HK-2 (cell line): ENCODE measurements at regions not wholly inside any gene's neighbourhood (a gene's known extent, or its start where the extent isn't known, plus 50 kb on each side); places are given as distances from the start of the nearest gene placed in this dataset.
"Not testable (repeated sequence)": the region's sequence is repeated elsewhere in the genome, so short reads cannot be mapped to it uniquely, and the experiment has no call there.

Experiments used
- DNase-seq: peaks from one replicate; pipeline ENCODE4 v3.0.0-alpha.2; 2018; ENCODE audit not compliant: unreplicated experiment

DNA sequence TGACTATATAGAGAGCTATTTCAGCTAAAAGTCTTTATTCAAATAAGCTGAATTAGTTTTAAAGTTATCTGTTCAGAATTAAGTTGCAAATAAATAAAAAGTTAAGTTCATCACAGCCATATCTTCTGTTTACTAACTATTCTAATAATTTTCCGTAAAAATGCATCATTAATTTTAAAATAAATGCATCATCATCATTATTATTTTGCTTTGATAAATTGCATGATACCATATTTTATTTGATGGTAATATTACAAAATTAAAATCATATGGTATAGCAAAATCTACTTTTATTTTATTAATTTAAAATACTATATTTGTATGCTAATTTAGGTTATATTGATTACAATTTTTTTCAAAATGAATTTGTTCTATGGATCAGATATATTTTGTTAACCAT is 357.3 kb upstream of the NDST4 start:
- DNase-seq = no peak

DNA sequence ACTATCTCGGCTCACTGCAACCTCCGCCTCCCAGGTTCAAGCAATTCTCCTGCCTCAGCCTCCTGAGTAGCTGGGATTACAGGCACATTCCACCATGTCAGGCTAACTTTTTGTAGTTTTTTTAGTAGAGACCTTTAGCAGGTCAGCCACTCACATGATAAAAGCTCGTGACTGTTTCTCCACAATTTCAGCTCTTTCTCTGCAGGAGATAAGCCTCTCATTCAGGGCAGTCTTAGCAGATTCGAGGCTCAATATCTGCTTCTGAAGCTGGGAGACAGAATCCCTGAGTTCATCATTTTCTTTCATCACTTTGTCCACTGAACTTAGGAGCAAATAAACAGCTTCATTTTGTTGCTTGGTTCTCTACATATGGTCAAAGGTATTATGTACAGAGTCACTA is 345.9 kb upstream of the NDST4 start:
- not testable (repeated sequence) for DNase-seq

DNA sequence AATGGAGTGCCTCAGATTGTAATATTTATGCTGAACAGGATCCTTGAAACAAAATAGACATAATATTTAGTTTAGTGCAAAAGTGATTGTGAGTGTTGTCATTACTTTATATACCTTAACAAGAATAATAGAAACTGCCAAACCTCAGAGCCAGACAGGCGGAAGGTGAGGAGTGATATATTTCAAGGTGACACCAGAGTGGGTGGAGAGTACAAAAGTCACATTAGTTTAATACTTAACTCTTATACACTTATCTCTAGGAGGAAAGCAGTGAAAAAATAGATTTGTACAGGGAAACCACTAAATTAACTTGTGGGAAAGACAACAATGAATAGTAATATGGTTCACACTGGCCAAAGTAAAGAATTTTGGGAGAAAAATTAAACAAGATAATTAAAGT is 342.8 kb upstream of the NDST4 start:
- DNase-seq = no peak

DNA sequence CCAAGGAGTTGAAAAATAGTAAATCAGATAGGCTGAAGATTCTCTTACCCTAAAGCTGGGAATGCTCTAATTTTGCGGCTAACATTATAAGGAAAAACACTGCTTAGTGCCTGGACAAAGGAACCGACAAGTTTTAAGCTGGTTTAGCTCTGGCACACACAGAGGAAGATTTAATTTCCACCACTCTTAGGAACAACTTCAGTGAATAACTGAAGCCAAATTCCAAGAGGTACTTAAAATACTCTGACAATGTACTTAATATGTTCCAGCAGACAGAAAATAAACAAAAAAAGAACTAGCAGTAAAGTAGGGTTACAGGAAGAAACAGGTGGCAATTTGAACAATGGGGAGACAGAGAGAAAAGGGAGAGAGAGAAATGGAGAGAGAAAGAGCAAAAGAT is 340.8 kb upstream of the NDST4 start:
- no peak for DNase-seq

DNA sequence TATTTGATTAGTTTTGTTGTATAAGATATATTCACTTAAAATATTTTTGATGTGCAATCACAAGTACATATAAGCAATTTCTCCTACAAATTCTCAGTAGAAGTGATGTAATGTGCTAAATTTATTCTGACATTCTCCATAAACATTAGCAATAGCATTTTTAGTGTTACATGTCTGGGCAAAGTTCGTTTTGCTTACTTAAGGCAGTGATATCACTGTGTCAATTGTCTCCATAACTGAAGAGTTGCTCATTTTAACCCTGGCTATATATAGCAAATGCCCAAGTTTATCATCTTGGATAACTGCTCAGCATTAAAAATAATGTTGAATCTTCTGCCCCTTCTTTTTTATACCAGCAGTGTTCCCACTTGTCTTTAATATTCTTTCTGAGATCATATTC is 340.0 kb upstream of the NDST4 start:
- DNase-seq = no peak

DNA sequence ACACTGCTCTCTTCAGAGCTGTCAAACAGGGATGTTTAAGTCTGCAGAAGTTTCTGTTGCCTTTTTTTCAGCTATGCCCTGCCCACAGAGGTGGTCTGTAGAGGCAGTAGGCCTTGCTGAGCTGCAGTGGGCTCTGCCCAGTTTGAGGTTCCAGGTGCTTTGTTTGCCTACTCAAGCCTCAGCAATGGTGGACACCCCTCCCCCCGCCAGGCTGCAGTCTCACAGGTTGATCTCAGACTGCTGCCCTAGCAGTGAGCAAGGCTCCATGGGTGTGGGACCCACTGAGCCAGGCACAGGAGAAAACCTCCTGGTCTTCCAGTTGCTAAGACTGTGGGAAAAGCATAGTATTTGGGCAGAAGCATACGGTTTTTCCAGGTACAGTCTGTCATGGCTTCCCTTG is 338.8 kb upstream of the NDST4 start:
- not testable (repeated sequence) for DNase-seq

DNA sequence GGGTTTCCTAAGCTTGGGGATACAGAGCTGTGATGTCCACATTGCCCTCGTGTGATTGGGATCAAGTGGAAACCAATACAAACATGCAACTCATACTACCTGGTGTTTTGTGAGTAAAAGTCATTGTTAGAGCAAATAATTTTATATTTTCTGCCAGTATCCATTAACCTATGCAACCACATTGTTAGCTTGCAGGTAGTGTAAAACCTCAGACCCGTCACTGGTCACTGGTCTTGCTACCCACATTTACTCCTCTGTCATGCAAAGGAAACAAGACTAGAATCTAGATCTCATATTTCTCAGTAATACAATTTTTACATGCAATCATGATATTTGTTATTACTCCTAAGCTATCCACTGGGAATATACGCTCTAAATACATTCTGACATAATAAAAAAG is 324.3 kb upstream of the NDST4 start:
- DNase-seq = no peak

DNA sequence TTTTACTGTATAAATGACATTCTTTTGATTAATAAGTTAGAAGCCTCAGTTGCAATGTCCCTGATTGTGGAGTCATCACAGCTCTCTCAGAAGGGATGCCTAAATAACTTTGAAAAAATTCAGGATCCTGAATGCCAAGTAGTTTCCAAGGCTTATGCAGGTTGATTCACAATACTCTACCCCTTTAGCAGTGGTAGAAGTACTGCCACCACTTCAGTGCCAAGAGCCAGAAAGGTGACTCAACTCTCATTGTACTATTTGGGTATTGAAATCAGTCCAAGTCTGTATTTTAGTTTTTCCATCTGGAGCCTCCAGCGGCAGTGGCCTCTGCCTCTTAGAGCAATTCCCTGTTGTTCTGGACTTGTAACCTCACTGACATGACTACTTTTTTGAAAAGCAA is 320.1 kb upstream of the NDST4 start:
- DNase-seq = no peak

DNA sequence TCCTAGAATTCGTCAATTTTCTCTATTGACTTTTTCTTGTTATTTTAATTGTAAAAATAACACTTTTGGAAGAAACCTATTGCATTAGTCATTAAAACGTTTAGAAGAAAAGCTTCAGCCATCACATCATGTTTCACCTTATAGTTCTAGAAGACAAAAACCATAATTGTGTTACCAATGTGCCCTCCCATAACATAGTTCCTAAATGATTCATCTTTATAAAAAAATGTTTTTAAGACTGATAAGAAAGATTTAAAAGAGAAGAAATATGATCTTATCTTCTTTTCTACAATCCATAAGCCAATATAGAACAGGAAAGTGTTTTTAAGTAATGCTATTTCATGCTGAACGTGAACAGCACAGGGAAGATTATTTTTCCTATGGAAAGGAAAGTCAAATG is 316.6 kb upstream of the NDST4 start:
- no peak for DNase-seq

DNA sequence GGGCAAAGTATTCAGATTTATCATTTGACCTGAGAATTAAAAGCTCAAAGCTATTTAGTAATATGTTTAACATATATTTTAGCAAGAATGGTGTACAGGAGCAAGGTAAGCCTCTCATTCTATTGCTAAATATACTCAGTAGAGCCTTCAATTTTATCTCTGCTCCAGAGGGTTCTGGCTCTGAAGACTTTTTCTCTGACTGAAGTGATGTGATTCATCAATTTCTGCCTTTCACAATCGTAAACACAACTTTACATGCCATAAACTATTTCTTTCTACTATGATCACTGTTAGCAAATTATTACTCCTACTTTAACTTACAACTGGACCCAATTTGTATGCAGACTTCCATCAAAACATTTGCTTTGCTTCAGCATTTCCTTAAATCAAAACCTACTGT is 315.0 kb upstream of the NDST4 start:
- no peak for DNase-seq

DNA sequence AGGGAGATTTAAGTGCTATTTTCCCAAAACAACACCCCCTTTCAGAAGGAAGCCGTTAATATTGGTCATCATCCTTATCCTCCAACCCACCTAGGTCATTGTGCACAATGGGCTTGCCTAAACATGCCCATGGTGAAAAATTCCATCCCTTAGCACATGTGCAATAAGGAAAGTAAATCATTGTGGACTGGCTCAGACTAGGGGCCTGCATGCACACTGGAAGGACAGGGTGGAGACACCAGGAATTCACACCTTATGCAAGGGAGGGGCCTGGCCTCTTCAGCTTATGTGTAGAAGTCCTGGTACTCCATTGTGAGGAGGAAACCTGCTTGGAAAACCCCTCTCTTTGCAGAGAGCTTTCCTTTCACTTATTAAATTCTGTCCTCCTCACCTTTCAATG is 311.4 kb upstream of the NDST4 start:
- DNase-seq = no peak

DNA sequence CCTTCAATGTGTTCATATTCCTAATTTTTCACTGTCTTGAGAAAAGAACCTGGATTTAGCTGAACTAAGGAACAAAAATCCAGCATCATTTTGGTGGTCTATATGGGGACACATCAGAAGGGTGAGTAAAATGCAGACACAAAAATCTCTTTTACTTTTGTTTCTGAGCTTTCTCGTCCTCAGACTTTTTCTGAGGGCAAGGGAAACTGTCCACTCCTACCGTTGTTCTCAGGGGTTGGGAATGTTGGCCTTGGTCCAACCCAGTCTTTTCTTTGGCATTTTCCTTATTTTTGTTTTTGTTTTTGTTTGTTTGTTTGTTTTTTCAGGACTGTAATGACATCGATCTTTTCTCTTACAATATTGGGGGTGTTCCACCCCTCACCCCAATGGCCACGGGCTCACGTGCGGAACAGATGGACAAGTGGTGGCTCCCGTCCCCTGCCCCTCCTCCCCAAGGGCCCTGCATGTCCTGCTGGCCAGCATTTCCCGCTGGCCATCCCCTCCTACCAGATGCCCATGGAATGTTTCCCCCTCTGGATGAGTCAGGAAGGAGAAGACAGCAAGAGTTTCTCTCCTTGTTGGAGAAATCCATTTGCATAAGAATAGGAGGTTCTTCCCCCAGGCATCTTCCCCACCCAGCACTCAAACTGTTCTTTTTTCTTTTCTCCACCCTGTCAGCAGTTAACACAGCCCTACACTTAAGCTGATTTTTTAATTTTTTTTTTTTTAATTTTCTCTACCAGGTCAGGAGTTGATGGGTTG is 305.4 kb upstream of the NDST4 start:
- DNase-seq = no peak

DNA sequence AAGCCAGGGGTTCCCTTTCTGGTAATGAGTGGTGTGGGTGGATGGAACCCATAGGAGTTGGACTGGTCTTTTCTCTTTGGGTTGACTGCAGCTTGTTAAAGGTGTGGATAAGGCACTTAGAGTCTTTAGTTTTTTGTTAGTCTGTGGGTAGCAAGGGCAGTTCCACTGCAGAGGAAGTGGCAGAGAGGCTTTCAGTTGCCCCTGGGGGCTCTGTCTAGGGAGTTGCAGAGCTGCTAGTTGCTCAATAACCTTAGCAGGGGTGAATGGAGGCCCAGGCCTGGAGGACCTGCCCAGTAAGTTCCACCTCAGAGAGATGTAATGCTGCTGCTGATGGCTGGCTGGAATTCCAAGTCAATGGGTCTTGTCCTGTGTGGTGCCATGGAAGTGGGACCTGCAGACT is 282.6 kb upstream of the NDST4 start:
- no peak for DNase-seq

DNA sequence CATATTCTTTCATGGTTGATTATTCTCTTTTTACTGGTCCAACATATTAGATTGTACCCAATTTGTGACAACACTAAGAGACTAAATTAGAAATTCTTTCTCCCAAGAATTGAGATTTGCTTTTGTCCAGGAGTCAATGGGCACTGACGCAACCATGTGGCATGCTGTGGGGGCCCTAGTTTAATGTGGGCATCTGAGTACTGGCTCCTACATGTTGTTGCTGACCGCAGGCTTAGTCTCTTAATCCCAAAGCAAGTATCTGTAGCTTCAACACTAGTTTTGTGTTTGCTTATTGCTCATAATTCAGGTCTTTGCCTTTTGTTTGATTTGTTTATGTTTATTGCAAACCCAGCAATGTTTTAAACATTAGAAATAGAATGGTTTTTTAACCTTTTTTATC is 263.4 kb upstream of the NDST4 start:
- DNase-seq = no peak

DNA sequence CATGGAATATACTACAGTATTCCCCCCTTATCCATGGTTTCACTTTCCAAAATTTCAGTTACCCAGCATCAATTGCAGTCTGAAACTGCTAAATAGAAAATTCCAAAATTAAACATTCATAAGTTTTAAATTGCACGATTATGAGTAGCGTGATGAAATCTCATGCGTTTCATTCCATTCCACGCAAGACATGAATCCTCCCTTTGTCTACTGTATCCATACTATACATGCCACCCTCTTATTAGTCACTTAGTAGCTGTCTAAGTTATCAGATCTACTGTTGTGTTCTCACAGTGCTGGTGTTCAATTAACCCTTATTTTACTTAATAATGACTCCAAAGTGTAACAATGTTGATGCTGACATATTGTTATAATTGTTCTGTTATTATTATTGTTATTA is 261.2 kb upstream of the NDST4 start:
- DNase-seq = no peak

DNA sequence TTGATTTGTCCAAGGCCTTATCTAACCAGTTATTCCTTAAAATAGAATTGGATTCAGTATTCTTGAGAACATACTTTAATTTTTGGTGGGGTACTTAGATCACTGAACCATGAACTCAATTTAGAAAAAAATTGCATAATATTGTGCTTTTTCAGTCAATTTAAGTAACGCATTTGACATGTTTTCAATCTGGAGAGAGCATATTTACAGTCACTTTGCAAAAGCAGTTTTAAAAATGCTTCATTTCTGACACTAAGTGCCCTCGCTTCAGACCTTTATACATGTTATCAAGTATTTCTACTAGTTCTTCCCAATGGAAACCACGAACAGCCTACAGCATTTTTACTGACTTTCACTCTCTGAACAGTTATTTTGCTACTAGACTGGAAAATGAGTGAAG is 257.1 kb upstream of the NDST4 start:
- no peak for DNase-seq

DNA sequence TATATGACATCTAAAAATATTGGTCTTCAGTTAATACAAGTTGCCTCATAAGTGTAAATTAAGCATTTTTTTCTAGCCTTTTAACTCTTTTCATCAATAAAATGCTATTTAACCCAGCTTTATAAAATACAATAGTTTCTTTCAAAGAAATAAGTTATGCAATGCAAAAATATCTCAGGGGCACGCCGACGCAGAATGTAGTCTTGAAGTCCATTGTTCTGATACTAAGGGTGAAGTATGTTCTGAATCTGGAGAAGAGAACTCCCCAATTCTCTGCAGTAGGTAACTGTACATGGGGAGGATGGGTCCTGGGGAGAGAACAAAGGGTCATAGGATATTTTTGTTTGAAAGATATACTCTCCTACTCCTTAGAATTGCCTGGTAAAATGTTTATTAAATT is 256.6 kb upstream of the NDST4 start:
- no peak for DNase-seq

DNA sequence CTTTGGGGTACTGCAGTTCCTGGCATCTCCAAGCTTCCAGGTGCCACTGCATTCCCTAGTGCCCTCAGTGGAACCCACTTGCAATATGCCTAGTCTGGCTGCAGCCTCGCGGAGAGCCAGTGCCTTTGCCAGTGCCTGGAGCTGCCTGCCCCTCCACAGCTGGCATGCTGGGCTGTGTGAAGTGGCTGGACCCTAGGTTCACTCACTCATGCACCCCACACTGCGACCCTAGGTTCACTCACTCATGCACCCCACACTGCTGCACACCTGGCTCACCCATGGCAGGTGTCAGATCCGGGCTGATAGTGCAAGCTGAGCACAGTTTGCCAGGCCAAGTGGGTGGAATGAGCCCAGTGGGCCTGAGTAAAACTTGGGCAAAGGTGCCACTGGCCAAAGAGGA is 253.0 kb upstream of the NDST4 start:
- no peak for DNase-seq

DNA sequence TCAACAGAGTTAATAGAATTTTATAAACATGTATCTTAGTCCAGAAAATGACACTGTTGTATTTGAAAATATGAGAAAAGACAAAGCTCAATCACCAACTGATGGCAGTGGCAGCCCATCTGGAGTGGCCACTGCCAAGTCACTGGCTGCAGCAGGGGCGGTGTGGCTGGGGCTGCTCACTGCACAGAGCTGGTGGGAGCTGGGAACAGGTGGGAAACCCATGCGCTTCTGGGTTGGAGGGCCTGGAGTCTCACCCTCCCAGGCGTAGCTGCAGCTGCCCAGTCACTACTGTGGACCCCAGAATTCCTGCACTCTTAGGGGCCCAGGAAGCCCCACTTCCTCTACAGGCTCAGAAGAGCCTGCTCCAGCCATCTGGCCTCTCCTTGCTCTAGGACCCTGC is 251.8 kb upstream of the NDST4 start:
- no peak for DNase-seq

DNA sequence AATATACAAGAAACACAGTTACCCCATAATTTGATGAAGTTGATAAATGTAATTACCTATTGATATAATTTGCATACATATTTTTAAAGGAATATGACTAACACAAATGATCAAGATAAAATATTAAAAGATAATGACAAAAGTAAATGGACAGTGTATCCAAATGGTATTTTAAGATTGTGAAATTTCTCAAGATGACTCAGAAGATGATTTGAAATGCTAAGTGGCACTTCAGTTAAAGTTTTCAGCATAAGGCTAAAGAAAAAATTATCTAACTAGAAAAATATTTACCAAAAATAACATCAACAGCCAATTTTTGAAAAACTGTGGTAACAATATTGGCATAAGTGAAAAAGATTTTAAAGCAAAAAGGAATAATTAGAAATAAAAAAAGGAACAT is 248.4 kb upstream of the NDST4 start:
- no peak for DNase-seq

DNA sequence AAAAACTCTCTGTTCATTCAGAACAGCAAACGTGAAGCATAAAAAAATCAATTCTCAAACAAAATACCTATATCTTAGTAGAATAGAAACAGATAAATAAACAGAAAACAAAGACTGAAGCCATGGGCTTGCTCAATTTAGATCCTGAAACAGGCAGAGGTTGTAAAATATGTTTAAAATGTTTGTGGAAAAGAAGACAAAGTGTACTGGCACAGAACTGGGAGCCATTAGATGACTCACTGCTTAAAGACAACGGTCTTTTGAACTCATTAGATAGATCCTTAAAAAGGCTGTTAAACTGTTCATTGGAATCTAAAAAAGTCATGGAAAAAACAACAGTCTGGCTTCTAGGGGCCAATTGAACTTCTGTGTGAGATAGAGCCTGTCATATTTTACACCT is 247.0 kb upstream of the NDST4 start:
- no peak for DNase-seq

DNA sequence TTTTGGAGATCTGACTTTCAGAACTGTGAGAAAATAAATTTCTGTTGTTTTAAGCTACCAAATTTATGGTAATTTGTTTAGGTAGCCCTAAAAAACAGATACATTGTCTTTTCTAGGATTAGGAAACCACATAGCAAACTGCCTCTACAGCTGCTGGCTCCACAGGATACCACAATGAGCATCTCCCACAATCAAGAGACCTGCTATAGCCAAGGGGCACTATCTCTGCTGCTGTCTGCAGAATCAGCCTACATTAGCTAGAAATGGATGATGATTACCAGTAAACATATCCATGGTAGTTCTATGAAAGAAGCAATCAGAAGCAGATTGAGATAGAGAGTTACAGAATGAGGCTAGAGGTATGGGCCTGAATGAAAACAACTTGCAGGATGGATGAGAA is 244.4 kb upstream of the NDST4 start:
- no peak for DNase-seq

DNA sequence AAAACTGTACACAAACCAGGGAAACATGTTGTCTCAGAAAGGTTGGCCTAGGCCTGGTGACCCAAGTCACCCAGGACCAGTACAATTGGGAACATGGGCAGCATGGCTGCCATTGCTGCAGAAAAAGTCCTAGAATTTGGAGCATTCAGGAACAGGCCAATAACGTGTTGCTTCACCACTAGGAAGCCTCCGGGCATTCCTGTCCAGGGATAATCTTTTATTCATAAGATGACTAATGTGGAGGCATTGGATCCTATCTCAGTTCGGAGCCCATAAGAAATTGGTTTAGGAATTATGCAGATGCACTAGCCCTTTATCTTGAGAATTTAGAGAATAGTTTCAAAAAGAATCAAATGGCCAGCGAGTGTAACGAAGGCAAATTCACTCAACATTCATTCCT is 242.8 kb upstream of the NDST4 start:
- DNase-seq = no peak

DNA sequence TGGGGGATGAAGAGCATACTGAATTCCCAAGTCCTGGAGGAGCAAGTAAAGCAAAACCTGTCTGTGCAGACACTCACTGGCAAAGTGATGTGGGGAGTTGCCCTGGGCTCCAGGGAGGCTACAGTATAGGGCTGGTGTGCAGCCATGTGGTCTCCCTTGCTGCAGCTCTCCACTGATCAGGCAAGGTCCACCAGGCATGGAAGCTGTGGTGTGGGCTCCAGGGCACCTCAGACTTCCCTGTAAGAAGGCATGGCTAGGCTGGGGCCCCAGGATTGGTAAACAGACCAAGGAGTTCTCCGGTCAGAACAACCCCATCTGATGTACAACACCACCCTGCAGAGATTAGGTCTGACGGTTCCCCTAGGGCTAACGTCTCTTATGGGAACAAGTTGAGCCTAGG is 241.9 kb upstream of the NDST4 start:
- no peak for DNase-seq

DNA sequence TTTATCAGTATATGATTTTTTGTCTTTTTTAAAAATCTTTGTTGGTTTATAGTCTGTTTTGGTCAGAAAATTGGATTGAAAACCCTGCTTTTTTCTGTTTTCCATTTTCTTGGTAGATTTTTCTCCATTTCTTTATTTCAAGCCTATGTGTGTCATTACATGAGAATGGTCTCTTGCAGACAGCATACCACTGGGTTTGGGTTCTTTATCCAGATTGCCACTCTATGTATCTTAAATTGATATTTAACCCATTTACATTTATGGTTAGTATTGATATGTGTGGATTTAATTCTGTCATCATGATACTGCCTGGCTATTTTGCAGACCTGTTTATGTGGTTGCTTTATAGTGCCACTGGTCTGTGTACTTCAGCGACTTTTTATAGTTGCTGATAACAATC is 239.9 kb upstream of the NDST4 start:
- DNase-seq = no peak
